ENCODE measurements at regions not wholly inside any gene's neighbourhood (a gene's known extent, or its start where the extent isn't known, plus 50 kb on each side); places are given as distances from the start of the nearest gene placed in this dataset.
"Not testable (repeated sequence)": the region's sequence is repeated elsewhere in the genome, so short reads cannot be mapped to it uniquely, and the experiment has no call there.

- Histone ChIP-seq H3K9me2 (ENCODE audit: insufficient read depth) (no peaks in the 10 kb centered on the region), H4K20me1 (ENCODE audit: insufficient read depth) (no peaks in the 10 kb centered on the region), H2AFZ (no peak overlapping the region), H3K36me3 (ENCODE audit: low read depth) (no peaks in the 10 kb centered on the region), H3K27ac (no peak overlapping the region), H3K4me3 (no peak overlapping the region), H3K4me1 (ENCODE audit: insufficient read depth) (no peaks in the 10 kb centered on the region), H3K79me2 (ENCODE audit: insufficient read depth) (no peaks in the 10 kb centered on the region), H3K27me3 (replicated peaks; ENCODE audit: insufficient read depth) (peaks cover 41% of the 10 kb centered on the region), H3K9me3 (ENCODE audit: low read depth) (no peaks in the 10 kb centered on the region), H3K9ac (no peak overlapping the region), H3K4me2 (ENCODE audit: unreplicated experiment) (no peak overlapping the region), H3F3A (ENCODE audit: insufficient read depth) (no peaks in the 10 kb centered on the region; the same call in 1 of the 2 replicates)
- WGBS, 2 experiments (ENCODE audit: low coverage in 1 of 2, low lambda C conversion rate in 2 of 2, missing lambda C conversion rate in 2 of 2): 63 to 67% methylated on average over 3 of the region's 3 CpGs
- DNase-seq: no peak
- TF ChIP-seq EZH2phosphoT487 (IDR thresholded peaks at IDR 0.05; ENCODE audit: insufficient read depth, low read depth) (no peak), EZH2 (IDR thresholded peaks at IDR 0.05; ENCODE audit: insufficient read depth, poor library complexity, severe bottlenecking) (no peak)
- in situ Hi-C loops (cut with MboI): no loop called here
These were observed 142.2 kb downstream of the NR2F2 start for GRCh38 chr15:96472681-96473080.

GRCh38 chr15:96473556-96473955, 143.1 kb downstream of the NR2F2 start:
- DNase-seq: no peak
- H3K4me3 ChIP-seq: no peak overlapping the region
- H3K4me1 ChIP-seq (ENCODE audit: insufficient read depth): no peaks in the 10 kb centered on the region
- TF ChIP-seq EZH2 (IDR thresholded peaks at IDR 0.05; ENCODE audit: insufficient read depth, poor library complexity, severe bottlenecking) (no peak), EZH2phosphoT487 (IDR thresholded peaks at IDR 0.05; ENCODE audit: insufficient read depth, low read depth) (no peak)
- H2AFZ ChIP-seq: no peak overlapping the region
- H3K79me2 ChIP-seq (ENCODE audit: insufficient read depth): no peaks in the 10 kb centered on the region
- no peak overlapping the region for H3K9ac ChIP-seq
- 76 to 78% methylated on average over 5 of the region's 5 CpGs for WGBS, 2 experiments (ENCODE audit: low coverage in 1 of 2, low lambda C conversion rate in 2 of 2, missing lambda C conversion rate in 2 of 2)
- in situ Hi-C loops (cut with MboI): no loop called here
- H4K20me1 ChIP-seq (ENCODE audit: insufficient read depth): no peaks in the 10 kb centered on the region
- no peaks in the 10 kb centered on the region for H3K9me3 ChIP-seq (ENCODE audit: low read depth)
- no peaks in the 10 kb centered on the region for H3K36me3 ChIP-seq (ENCODE audit: low read depth)
- no peak overlapping the region for H3K27ac ChIP-seq
- peaks cover 32% of the 10 kb centered on the region for H3K27me3 ChIP-seq (replicated peaks; ENCODE audit: insufficient read depth)
- no peak overlapping the region for H3K4me2 ChIP-seq (ENCODE audit: unreplicated experiment)
- no peaks in the 10 kb centered on the region for H3K9me2 ChIP-seq (ENCODE audit: insufficient read depth)
- no peaks in the 10 kb centered on the region; the same call in 1 of the 2 replicates for H3F3A ChIP-seq (ENCODE audit: insufficient read depth)

GRCh38 chr15:96474231-96474664, 143.7 kb downstream of the NR2F2 start:
- Histone ChIP-seq H3K4me2 (ENCODE audit: unreplicated experiment) (no peak overlapping the region), H3K4me3 (no peak overlapping the region), H3F3A (ENCODE audit: insufficient read depth) (no peaks in the 10 kb centered on the region; the same call in 1 of the 2 replicates), H3K79me2 (ENCODE audit: insufficient read depth) (no peaks in the 10 kb centered on the region), H2AFZ (no peak overlapping the region), H3K9ac (no peak overlapping the region), H3K36me3 (ENCODE audit: low read depth) (no peaks in the 10 kb centered on the region), H4K20me1 (ENCODE audit: insufficient read depth) (no peaks in the 10 kb centered on the region), H3K9me2 (ENCODE audit: insufficient read depth) (no peaks in the 10 kb centered on the region), H3K9me3 (ENCODE audit: low read depth) (no peaks in the 10 kb centered on the region), H3K4me1 (ENCODE audit: insufficient read depth) (no peaks in the 10 kb centered on the region), H3K27ac (no peak overlapping the region), H3K27me3 (replicated peaks; ENCODE audit: insufficient read depth) (peaks cover 27% of the 10 kb centered on the region)
- in situ Hi-C loops (cut with MboI): no loop called here
- peak; percentile 4 for DNase-seq
- no peak for TF ChIP-seq EZH2 (IDR thresholded peaks at IDR 0.05; ENCODE audit: insufficient read depth, poor library complexity, severe bottlenecking)
- TF ChIP-seq EZH2phosphoT487 (IDR thresholded peaks at IDR 0.05; ENCODE audit: insufficient read depth, low read depth): no peak
- WGBS, 2 experiments (ENCODE audit: low coverage in 1 of 2, low lambda C conversion rate in 2 of 2, missing lambda C conversion rate in 2 of 2): 8 to 14% methylated on average over 5 of the region's 5 CpGs

- Histone ChIP-seq H3F3A (ENCODE audit: insufficient read depth) (no peaks in the 10 kb centered on the region; the same call in 1 of the 2 replicates), H3K9me3 (ENCODE audit: low read depth) (no peaks in the 10 kb centered on the region), H3K27me3 (replicated peaks; ENCODE audit: insufficient read depth) (peaks cover 8% of the 10 kb centered on the region; the same call in 1 of the 2 replicates), H3K4me3 (no peak overlapping the region), H3K4me2 (ENCODE audit: unreplicated experiment) (no peak overlapping the region), H3K4me1 (ENCODE audit: insufficient read depth) (no peaks in the 10 kb centered on the region), H3K27ac (no peak overlapping the region), H4K20me1 (ENCODE audit: insufficient read depth) (no peaks in the 10 kb centered on the region), H3K79me2 (ENCODE audit: insufficient read depth) (no peaks in the 10 kb centered on the region), H3K9ac (no peak overlapping the region), H3K36me3 (ENCODE audit: low read depth) (no peaks in the 10 kb centered on the region), H2AFZ (no peak overlapping the region), H3K9me2 (ENCODE audit: insufficient read depth) (no peaks in the 10 kb centered on the region)
- WGBS, 2 experiments (ENCODE audit: low coverage in 1 of 2, low lambda C conversion rate in 2 of 2, missing lambda C conversion rate in 2 of 2): 77 to 85% methylated on average over 3 of the region's 3 CpGs
- DNase-seq: no peak
- in situ Hi-C loops (cut with MboI): no loop called here
- TF ChIP-seq EZH2phosphoT487 (IDR thresholded peaks at IDR 0.05; ENCODE audit: insufficient read depth, low read depth) (no peak), EZH2 (IDR thresholded peaks at IDR 0.05; ENCODE audit: insufficient read depth, poor library complexity, severe bottlenecking) (no peak)
These were observed 146.7 kb downstream of the NR2F2 start for GRCh38 chr15:96477227-96477626.

GRCh38 chr15:96484412-96484811, 153.9 kb downstream of the NR2F2 start:
- H3K9ac ChIP-seq; H3F3A ChIP-seq (ENCODE audit: insufficient read depth); H3K36me3 ChIP-seq (ENCODE audit: low read depth); H3K4me1 ChIP-seq (ENCODE audit: insufficient read depth); H2AFZ ChIP-seq; in situ Hi-C loops (cut with MboI); H4K20me1 ChIP-seq (ENCODE audit: insufficient read depth); H3K79me2 ChIP-seq (ENCODE audit: insufficient read depth); H3K9me2 ChIP-seq (ENCODE audit: insufficient read depth); H3K4me3 ChIP-seq; H3K4me2 ChIP-seq (ENCODE audit: unreplicated experiment); H3K9me3 ChIP-seq (ENCODE audit: low read depth); H3K27ac ChIP-seq; DNase-seq: not testable (repeated sequence)
- H3K27me3 ChIP-seq (replicated peaks; ENCODE audit: insufficient read depth): peaks cover 16% of the 10 kb centered on the region
- 67 to 72% methylated on average over 1 of the region's 1 CpG for WGBS, 2 experiments (ENCODE audit: low coverage in 1 of 2, low lambda C conversion rate in 2 of 2, missing lambda C conversion rate in 2 of 2)

Measured in GM23248 (cell line).